WERI-Rb-1 (cell line): ENCODE measurements at regions not wholly inside any gene's neighbourhood (a gene's known extent, or its start where the extent isn't known, plus 50 kb on each side); places are given as distances from the start of the nearest gene placed in this dataset.
A peak's percentile ranks its signal among the peaks of the same experiment; 100 is the strongest.

Source experiments
- DNase-seq: peaks from one replicate; pipeline ENCODE4 v3.0.0-alpha.2; 2020
- H3K27ac ChIP-seq: fragments of 250-450 bp; sonication (Bioruptor Pico); 2 replicates; pipeline ENCODE4 v1.5.1; 2020; ENCODE audit warnings: mild to moderate bottlenecking, moderate library complexity
- H3K27me3 ChIP-seq: fragments of 250-450 bp; sonication (Bioruptor Pico); 2 replicates; pipeline ENCODE4 v1.5.1; 2021; ENCODE audit warnings: mild to moderate bottlenecking, low read depth, moderate library complexity; ENCODE audit not compliant: insufficient read depth, severe bottlenecking
- H3K36me3 ChIP-seq: fragments of 250-450 bp; sonication (Bioruptor Pico); 2 replicates; pipeline ENCODE4 v1.5.1; 2020; ENCODE audit warnings: mild to moderate bottlenecking, moderate library complexity
- H3K4me3 ChIP-seq: 2 replicates; pipeline ENCODE4 v1.5.1; 2011; ENCODE audit warnings: low read depth, mild to moderate bottlenecking, control low read depth, low read length
- H3K9me3 ChIP-seq: fragments of 250-450 bp; sonication (Bioruptor Pico); 2 replicates; pipeline ENCODE4 v1.5.1; 2021; ENCODE audit warnings: mild to moderate bottlenecking, moderate library complexity; ENCODE audit not compliant: severe bottlenecking
- CTCF ChIP-seq: IDR thresholded peaks from 2 replicates; pipeline ENCODE4 v1.5.1; 2011; ENCODE audit warnings: low read depth, mild to moderate bottlenecking, control low read depth, inconsistent platforms, low read length

- Histone ChIP-seq H3K36me3 (no peaks in the 10 kb centered on the region), H3K4me3 (no peak overlapping the region), H3K27me3 (no peaks in the 10 kb centered on the region), H3K27ac (no peak overlapping the region), H3K9me3 (no peaks in the 10 kb centered on the region)
- no peak for DNase-seq
- TF ChIP-seq CTCF = no peak
Observed at GRCh38 chr18:78477840-78478239, 501.8 kb upstream of the SALL3 start.

- no peaks in the 10 kb centered on the region for H3K36me3 ChIP-seq
- H3K27me3 ChIP-seq = no peaks in the 10 kb centered on the region
- no peak for TF ChIP-seq CTCF
- no peaks in the 10 kb centered on the region for H3K9me3 ChIP-seq
- H3K27ac ChIP-seq = no peak overlapping the region
- no peak overlapping the region for H3K4me3 ChIP-seq
- no peak for DNase-seq
Observed at GRCh38 chr18:78479443-78479842, 500.2 kb upstream of the SALL3 start.

- DNase-seq = peak; percentile 61
- Histone ChIP-seq H3K9me3 (no peaks in the 10 kb centered on the region), H3K4me3 (peak overlapping the region; percentile 38), H3K27me3 (no peaks in the 10 kb centered on the region), H3K36me3 (no peaks in the 10 kb centered on the region), H3K27ac (no peak overlapping the region)
- TF ChIP-seq CTCF = no peak
Observed at GRCh38 chr18:78480262-78481054, 499.2 kb upstream of the SALL3 start.

- H3K4me3 ChIP-seq = no peak overlapping the region
- no peaks in the 10 kb centered on the region for H3K27me3 ChIP-seq
- no peak for TF ChIP-seq CTCF
- H3K36me3 ChIP-seq = no peaks in the 10 kb centered on the region
- no peaks in the 10 kb centered on the region for H3K9me3 ChIP-seq
- H3K27ac ChIP-seq = no peak overlapping the region
- DNase-seq = no peak
Observed at GRCh38 chr18:78482378-78482777, 497.2 kb upstream of the SALL3 start.

GRCh38 chr18:78487649-78488048 is 492.0 kb upstream of the SALL3 start:
- DNase-seq = no peak

More at GRCh38 chr18:78487649-78488048, 492.0 kb upstream of the SALL3 start:
- Histone ChIP-seq H3K27me3 (no peaks in the 10 kb centered on the region), H3K9me3 (no peaks in the 10 kb centered on the region), H3K4me3 (no peak overlapping the region), H3K27ac (no peak overlapping the region), H3K36me3 (no peaks in the 10 kb centered on the region)
- no peak for TF ChIP-seq CTCF
